GM19452 (cell line): ENCODE measurements at regions not wholly inside any gene's neighbourhood (a gene's known extent, or its start where the extent isn't known, plus 50 kb on each side); places are given as distances from the start of the nearest gene placed in this dataset.

ENCODE experiments used
- ATAC-seq: cut with Tn5 transposase; IDR thresholded peaks from one replicate; pipeline ENCODE4 v1.9.1; 2021; ENCODE audit not compliant: unreplicated experiment

DNA sequence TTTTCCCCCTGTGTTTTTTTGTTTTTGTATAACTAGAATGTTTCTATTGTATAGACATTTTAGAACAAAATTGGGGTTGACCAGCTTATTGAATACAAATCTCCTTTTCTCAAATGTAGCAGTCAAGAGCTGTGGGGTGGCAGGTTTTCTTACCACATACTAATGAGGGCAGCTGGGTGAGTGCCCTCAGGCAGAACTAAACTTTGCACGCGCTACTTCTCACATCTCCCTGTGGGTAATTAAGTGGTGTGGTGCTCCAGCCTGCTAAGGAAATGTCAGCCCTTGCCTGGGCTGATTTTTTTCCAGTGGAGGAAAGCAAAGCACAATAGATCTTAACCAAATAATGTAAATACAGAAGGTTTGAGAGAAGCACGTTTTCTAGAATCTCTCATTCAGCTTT, 717.6 kb upstream of the TENM3 start:
- ATAC-seq: no peak

DNA sequence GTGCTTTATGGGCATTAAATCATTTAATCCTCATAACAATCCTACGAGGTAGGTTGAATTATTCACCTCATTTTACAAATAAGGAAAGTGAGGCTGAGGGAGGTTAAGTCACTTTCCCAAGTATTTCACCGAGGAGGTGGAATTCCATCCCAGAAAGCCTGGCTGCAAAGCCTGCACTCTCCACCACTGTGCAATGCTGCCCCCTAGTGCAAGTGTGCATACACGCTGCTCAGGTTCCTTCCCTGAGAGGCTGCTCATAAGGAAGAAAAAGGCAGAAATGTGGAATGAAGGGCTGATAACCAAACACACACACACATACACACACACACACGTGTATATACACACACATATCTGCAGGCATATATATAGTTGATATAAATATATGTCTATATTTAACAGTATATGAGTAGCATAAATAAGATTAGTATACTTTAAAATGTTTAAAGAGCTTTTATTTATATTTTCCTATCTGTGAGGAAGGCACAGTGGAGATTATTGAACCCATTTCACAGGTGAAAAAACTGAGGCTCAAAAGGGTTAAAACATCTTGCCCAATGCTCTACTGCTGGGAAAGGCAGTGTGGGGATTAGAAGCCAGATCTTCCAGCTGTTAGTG, 714.5 kb upstream of the TENM3 start:
- peak; percentile 77 for ATAC-seq

DNA sequence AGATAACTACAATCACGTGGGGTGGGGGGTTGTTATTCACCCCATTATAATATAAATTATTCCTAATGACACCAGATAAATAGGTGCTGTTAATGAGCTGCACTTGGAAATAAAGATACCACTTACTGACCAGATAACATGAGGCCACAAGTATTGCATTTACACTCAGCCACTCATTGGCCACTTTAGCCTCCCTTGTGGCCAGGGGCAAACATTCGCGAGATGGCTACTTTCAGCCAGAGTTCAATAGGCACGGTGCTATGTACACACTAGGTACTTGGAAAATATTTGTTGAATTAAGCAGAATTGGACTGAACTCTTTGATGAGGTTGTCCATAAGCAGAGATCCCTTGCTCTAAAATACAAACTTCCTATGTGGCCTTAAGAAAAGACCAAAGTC, 713.7 kb upstream of the TENM3 start:
- ATAC-seq: no peak

DNA sequence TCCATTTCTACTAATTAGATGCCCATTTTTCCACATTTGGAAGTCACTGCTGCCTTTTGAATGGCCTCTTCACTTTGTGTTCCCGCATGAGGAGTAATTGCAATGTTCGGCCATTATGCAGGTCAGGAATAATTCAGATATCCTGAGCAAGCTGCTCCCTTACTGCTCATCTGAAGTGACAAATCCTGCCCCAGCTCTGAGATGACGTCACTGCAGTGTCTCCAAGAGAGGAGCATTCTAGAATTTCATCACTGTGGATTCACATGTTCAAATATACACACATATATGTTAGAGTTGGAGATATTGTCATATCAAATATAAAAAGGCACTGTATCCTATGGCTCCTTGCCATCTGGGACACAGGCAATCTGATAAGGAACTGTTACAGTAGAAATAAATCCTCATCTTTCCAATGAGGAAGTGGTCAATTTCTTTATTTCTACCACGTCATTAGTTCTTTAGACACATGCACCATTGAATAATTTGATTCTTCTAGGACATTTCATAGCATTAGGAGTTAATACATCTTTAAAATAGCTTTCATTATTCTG, 706.9 kb upstream of the TENM3 start:
- ATAC-seq: no peak

DNA sequence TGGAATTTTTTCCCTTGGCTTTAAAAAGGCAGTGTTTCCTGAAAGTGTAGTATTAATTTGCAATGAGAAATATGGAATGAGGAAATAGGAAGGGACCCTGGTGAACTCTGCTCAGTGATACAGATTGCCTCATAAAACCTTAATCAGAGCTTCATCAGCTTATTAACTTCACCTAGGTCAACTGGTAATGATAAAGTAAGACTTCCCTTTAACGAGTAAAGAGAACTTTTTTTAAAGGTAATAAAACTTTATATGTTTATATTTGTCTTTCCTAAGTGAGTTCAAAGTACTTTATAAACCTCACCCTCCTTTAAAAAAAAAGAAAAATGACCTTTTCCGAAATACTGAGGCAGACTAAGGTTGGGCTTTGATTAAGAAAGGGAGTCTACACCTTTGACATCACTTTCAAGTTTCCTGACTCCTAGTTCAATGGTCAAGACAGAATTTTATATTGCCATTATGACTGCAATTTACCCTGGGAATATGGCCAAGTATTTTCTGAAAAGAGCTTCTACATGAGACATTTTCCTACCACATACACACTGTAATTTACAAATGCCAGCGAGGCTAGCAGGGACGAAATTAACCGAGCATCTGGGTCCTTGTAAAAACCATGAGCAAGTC, 706.3 kb upstream of the TENM3 start:
- no peak for ATAC-seq

DNA sequence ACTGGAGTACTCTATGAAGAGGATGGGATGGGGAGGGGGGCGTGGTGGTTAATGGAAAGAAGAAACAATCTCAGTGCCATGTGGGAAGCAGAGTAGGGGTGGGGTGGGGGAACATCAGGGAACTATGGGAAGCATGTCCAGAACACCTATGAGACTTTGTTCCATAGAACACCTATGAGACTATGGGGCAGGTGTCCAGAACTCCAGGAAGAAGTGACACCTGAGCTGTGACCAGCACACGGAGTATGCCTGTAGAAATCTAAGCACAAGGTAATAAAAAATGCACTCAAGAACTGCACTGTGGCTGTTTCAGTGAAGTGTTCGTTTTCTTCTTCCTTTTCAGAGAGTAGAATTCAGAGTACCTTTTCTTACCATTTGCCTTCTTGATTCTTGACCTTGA, 704.8 kb upstream of the TENM3 start:
- ATAC-seq: no peak

DNA sequence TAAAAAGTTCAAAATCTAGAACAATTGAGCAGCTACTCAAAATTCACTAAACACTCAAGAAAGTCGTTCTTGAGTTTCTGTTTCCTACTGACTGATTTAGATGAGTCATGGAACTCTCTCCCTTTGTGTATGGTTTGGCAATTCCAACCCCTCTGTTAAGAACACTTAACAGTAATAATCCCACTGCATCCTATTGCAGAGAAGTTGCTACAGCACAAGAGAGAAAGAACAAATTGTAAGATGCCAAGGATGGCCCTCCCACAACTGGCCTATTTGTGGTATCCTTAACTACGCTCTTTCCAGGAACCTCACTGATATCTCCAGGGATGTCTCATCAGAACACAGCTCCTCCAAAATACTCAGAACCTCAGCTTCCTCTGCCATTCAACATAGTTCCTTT, 701.8 kb upstream of the TENM3 start:
- no peak for ATAC-seq

DNA sequence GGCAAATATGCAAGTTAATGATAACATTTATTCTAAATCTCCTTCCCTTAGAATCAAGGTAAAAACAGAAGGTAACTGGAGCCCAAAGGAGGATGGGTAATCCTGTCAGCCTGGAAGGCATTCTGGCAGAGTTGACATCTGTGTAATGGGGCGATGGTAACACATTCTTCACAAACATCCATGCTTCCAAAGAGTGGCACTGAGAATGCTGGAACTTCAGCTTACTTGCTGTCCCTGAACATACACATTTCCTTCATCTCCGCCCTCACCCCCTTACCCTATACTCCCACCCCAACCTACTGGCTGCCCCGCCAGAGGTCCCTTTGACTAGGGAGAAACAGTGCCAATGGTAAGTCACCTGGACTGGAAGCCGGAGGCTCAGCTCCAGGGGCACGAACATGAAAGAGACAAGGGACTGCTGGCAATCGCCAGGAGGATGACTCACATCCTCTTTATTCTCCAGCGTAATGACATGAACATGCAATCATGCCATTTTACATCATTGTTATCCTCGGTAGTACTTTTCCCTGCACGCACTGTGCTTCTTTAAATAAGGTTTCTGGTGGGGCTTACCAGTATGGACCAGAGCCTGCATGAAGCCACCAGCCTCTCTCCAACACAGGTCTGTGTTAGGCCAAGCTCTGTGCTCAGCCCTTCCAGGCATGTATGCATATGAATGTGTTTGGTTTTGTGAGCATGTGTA, 694.2 kb upstream of the TENM3 start:
- ATAC-seq: no peak

DNA sequence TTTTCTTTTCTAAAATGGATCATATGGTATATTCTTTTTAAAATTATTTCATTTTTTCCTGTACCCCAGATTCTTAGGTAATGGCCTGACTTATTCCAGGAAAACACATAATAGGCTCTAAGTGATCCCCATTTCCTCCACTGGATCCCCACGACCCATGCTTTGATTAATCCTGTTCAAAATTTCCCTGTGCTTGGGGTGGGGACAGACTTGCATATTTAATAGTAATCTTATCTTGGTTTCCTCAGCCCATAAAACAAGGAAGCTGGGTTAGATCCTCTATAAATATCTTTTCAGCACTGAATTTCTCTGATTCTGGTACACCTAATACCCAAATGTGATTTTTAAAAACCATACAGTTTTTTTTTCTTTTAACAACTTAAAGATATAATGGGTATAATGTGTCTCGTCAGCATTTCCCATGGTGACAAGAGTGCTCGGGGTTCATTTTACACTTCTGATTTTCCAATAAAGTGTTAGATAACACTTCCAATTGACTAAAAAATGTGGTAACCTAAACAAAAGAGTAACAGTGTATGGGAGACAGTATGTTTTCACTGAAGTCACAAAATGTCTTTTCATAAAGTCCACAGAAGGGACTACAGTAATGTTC, 693.5 kb upstream of the TENM3 start:
- ATAC-seq: no peak

DNA sequence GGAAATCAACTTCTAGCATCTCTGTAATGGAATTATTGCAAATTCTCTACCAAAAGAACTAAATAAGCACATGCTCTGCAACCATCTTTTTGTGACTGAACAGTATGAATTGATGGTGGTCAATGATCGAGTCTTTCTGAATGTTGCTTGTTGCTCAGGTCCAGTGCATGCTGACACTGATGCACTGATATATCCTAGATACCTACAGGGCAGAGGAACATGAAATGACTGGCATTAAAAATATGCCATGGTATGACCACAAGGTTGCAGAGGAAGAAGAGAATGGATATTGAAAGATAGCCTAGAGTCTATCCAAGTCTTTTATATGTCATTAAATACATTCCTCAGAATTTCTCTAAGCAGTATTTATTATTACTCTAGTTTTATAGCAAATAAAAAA, 692.8 kb upstream of the TENM3 start:
- ATAC-seq: no peak

DNA sequence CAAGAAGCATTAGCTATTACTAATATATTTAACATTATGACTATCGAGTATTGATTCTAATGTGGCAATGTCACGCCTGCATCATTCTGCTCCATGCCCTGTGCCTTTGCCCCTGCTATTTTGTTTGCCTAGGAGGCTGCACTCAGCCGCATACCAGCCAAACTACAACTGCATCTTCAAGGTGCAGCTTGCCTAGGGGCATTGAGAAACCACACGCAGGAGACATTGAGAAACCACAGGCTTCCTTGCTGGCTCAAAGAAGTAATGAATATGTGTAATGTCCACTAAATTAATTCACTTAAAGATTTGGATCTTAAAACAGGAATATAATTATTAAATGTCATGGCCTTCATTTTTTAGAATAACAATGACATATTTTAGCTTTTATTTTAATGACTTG, 683.6 kb upstream of the TENM3 start:
- no peak for ATAC-seq

DNA sequence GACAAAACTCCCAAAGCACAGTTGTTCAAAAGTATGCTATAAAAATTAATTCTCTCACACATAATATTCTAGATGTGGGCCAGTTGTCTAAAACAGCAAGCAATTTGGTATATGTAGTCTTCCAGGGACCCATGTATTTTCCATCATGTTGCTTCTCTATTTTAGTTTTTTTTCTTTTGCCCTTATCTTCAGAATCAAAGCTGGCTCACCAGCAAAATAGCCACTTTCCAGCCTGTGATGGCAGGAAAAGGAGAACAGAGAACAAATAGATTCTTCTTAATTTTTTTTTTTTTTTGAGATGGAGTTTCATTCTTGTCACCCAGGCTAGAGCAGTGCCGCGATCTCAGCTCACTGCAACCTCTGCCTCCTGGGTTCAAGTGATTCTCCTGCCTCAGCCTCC, 680.8 kb upstream of the TENM3 start:
- ATAC-seq: no peak

DNA sequence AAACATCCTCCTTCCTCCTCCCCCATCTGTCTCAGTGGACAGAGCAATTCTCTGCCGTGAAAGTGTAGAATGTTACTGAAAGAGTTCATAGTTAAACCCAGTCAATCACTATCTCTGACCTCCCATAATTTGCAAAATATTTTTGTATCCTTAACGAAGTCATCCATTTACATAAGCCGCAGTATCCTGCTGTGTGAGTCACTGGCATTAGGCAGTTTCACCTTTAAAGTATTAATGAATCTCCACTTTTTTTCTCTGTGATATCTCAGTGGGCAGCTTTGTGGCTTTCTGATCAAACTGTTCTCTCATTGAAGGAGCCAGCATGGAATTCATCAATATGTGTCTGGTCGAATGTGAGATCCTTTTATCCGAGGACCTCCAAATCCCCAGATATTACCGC, 678.6 kb upstream of the TENM3 start:
- no peak for ATAC-seq

DNA sequence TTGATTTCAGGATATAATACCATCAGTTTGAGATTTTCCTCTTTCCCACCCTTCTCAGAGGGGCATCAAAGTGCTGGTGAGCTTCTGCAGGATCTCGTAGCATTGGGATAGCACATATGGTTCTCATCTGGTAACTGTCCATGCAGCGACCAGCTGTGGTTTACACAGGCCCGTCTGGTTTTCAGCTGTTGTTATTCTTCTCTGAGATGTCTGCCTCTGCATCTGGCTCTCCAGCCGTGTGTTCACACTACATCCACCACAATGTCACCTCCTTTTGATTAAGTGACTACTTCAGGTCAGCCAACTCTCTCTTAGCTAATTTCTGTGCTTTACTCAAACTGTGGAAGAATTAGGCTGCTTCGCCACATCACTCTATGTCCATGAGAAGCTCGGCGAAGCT, 676.7 kb upstream of the TENM3 start:
- no peak for ATAC-seq

DNA sequence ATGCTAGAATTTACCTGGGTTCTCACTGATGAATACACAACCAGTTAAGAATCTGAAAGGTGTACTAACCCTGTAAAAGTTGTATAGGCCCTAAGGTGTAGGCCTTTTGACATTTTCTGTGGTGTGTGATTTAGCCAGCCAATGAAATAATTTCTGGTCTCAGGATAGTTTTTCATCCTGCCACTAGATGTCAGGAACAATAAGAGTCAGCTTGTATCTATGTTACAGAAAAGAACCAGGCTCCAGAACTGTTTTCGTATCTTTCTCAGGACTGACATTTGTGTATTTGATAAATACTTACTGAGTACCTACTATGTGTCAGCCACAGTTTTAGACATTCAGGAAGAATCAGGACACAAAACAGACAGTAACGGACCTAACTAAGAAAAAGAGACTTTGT, 673.6 kb upstream of the TENM3 start:
- ATAC-seq: no peak

DNA sequence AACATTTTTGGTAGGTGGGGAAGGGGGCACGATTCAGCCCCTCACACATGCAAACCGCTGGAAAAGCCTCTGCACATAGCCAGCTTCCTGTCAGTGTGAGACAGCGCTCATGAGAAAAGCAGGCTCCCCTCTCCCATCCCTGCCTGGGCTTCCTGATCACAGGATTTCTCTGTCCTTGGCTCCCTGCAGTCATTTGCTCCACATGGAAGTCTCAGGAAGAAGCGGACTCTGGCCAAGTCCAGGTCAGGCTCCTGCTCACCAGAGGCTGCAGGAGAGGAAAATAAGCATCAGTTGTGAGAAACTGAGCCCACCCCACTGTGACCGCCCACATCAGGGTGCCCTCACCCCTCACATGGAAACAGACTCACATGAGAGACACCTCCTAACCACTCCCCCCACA, 664.3 kb upstream of the TENM3 start:
- ATAC-seq: no peak

DNA sequence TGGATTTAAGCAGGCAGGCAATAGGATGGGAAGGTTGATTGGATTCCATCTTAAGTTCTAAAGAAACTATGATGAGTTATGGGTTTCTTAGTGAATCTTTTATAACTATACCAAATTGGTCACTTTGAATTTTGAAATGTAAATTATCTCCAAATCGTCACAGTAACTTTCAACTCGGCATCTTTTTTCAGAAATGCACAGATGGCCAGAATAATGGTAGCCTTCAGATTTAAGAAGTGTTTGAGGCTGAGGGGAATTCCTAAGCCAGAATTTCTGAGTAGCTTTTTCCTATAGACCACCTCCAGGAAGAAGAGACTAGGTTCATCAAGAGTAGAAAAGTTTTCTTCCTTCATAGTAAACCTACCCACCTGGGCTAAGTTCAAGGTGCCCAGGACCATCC, 663.7 kb upstream of the TENM3 start:
- ATAC-seq: no peak

DNA sequence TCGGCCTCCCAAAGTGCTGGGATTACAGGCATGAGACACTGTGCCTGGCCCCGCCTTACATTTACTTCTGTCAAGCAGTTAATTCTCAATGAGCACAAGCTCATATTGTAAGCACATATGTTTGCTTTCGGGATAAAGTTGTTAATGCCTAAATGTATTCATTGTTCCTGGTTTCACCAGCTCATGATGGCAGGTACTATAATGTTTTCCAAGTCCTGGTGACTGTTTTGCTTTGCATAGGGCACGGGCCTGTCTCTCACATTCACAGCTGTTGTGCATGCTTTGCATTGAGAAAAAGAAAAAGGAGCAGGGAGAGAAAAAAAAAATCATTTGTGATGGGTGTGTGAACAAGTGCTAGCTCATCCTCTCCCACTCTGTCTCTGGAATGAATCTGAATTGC, 661.2 kb upstream of the TENM3 start:
- ATAC-seq: no peak

DNA sequence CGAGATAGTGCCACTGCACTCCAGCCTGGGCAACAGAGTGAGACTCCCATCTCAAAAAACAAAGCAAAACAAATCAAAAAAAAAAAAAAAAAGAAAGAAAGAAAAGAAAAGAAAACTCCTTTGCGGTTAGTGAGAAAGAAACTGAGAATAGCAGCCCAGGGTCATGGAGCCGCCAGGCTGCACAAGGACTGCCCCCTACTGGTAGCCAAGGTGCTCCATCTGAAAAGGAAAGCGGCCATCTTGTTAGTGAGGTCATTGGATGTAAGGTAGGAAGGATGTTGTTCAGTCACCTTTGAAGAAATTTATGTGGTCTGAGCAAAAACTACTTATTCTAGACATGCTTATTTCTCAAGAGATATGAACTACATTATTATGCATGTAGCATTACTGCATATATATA, 660.6 kb upstream of the TENM3 start:
- ATAC-seq: no peak

DNA sequence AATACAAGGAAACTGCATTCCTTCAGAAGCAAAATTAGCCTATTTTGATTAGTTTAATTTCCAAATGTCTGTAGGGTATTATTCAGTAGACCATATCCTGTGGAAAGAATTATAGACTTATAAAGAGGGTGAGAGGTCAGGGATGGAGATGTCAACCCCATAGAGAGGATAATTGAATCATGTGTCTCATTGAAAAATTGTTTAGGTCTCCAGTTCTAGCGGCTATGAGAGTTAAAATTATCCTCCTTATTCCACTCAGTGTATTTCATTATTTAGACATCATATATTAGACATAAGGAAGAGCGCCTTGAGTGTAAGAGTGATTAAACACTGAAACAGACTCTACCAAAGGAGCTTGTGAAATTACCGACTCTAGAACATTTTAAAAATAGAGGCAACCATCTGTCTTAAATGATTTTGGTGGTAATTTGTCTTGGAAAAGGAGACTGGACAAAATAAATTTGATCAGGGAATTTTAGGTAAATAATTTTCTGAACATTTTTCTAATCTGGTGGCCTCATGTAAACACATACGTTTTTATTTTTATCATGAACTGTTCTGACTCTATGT, 654.4 kb upstream of the TENM3 start:
- ATAC-seq: no peak

DNA sequence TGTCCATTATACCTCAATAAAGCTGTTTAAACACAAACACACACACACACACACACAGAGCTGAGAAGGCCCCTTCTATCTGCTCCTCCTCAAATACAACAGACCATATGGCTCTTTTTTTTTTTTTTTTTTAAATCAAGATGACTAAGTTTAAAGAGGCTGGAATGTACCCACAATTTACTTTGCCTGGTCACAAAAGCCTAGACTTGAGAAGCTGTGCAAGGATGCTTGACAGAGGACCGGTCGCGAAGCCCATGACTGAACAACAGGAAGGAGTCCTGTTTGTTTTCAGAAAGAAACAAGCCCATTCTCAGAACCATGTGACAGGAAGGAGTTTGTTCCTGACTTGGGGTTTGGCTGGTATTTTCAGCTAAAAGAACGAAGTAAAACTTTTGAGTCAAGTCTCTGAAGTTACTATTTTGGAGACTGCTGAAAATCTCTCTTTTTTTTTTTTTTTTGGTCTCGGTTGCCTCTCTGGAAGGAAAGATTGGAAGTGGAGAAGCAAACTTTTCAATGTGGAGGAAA, 650.9 kb upstream of the TENM3 start:
- ATAC-seq: no peak
